ENCODE measurements at regions not wholly inside any gene's neighbourhood (a gene's known extent, or its start where the extent isn't known, plus 50 kb on each side); places are given as distances from the start of the nearest gene placed in this dataset.
"Not testable (repeated sequence)": the region's sequence is repeated elsewhere in the genome, so short reads cannot be mapped to it uniquely, and the experiment has no call there.

GRCh38 chr5:169531631-169532030, 51.9 kb upstream of the SPDL1 start:
- DNase-seq, result no peak

GRCh38 chr5:169527863-169528262, 55.7 kb upstream of the SPDL1 start:
- no peak for DNase-seq

- no peak for DNase-seq
Observed at GRCh38 chr5:169527066-169527465, 56.5 kb upstream of the SPDL1 start.

- no peak for DNase-seq
Observed at GRCh38 chr5:169522851-169523250, 60.7 kb upstream of the SPDL1 start.

- peak in 3 of 56 donors; percentile 1 to 3 (median 1) for DNase-seq
Observed at GRCh38 chr5:169521366-169521983, 62.1 kb upstream of the SPDL1 start.

- DNase-seq, result no peak
Observed at GRCh38 chr5:169519358-169519757, 64.2 kb upstream of the SPDL1 start.

- DNase-seq, result not testable (repeated sequence)
Observed at GRCh38 chr5:169518779-169519178, 64.8 kb upstream of the SPDL1 start.

- no peak for DNase-seq
Observed at GRCh38 chr5:169512385-169512784, 71.2 kb upstream of the SPDL1 start.

GRCh38 chr5:169511708-169512107, 71.9 kb upstream of the SPDL1 start:
- no peak for DNase-seq

GRCh38 chr5:169507051-169507450, 76.5 kb upstream of the SPDL1 start:
- DNase-seq, result no peak

GRCh38 chr5:169503886-169504285, 79.7 kb upstream of the SPDL1 start:
- DNase-seq, result no peak

GRCh38 chr5:169499990-169500505, 83.5 kb upstream of the SPDL1 start:
- DNase-seq, result no peak

- DNase-seq, result no peak
Observed at GRCh38 chr5:169496878-169497277, 86.7 kb upstream of the SPDL1 start.

- DNase-seq, result peak in 2 of 56 donors; percentile 3 to 10
Observed at GRCh38 chr5:169494941-169495548, 88.5 kb upstream of the SPDL1 start.

GRCh38 chr5:169494383-169494935, 89.1 kb upstream of the SPDL1 start:
- no peak for DNase-seq

- no peak for DNase-seq
Observed at GRCh38 chr5:169474226-169474625, 109.3 kb upstream of the SPDL1 start.

GRCh38 chr5:169472544-169472943, 111.0 kb upstream of the SPDL1 start:
- DNase-seq, result no peak

GRCh38 chr5:169471021-169471420, 112.6 kb upstream of the SPDL1 start:
- DNase-seq, result peak in 7 of 56 donors; percentile 2 to 8 (median 3)

- no peak for DNase-seq
Observed at GRCh38 chr5:169467041-169467771, 116.4 kb upstream of the SPDL1 start.

- DNase-seq, result no peak
Observed at GRCh38 chr5:169460896-169461295, 122.7 kb upstream of the SPDL1 start.

- DNase-seq, result no peak
Observed at GRCh38 chr5:169460123-169460522, 123.5 kb upstream of the SPDL1 start.

- DNase-seq, result no peak
Observed at GRCh38 chr5:169458221-169458620, 125.4 kb upstream of the SPDL1 start.
